SU-DHL-6 (cell line): ENCODE measurements at regions not wholly inside any gene's neighbourhood (a gene's known extent, or its start where the extent isn't known, plus 50 kb on each side); places are given as distances from the start of the nearest gene placed in this dataset.
A peak's percentile ranks its signal among the peaks of the same experiment; 100 is the strongest.

Experiments used
- H2AFZ ChIP-seq: fragments of 200-600 bp; sonication (generic); 2 replicates; pipeline ENCODE4 v1.6.1; 2014; ENCODE audit warnings: low read depth, mild to moderate bottlenecking, moderate library complexity, mixed read lengths, antibody characterized with exemption, low read length; ENCODE audit not compliant: severe bottlenecking
- H3F3A ChIP-seq: fragments of 200-600 bp; shearing (Covaris generic); 2 replicates; pipeline ENCODE4 v1.6.0; 2016; ENCODE audit warnings: antibody characterized with exemption, mild to moderate bottlenecking; ENCODE audit not compliant: insufficient read depth
- H3K27ac ChIP-seq: fragments of 200-600 bp; sonication (generic); 2 replicates; pipeline ENCODE4 v1.5.1; 2016; ENCODE audit warnings: low read depth, mild to moderate bottlenecking, low read length, moderate library complexity, mixed read lengths
- H3K27me3 ChIP-seq: fragments of 200-600 bp; sonication (generic), shearing (Covaris generic); 2 replicates; pipeline ENCODE4 v1.6.0; 2014; ENCODE audit warnings: mild to moderate bottlenecking, low read length
- H3K36me3 ChIP-seq: fragments of 200-600 bp; sonication (generic); 2 replicates; pipeline ENCODE4 v1.6.1; 2014; ENCODE audit warnings: mild to moderate bottlenecking, low read length, mixed read lengths
- H3K4me2 ChIP-seq: fragments of 300-600, 200-600 bp; shearing (Covaris generic), sonication (generic); 2 replicates; pipeline ENCODE4 v1.6.0; 2014; ENCODE audit warnings: low read length, low read depth, mild to moderate bottlenecking; ENCODE audit not compliant: poor library complexity, severe bottlenecking
- H3K4me3 ChIP-seq: fragments of 200-600 bp; sonication (generic); 2 replicates; pipeline ENCODE4 v1.5.1; 2014; ENCODE audit warnings: antibody characterized with exemption, low read length, mild to moderate bottlenecking, mixed read lengths; ENCODE audit not compliant: insufficient read depth, poor library complexity, severe bottlenecking
- H3K79me2 ChIP-seq: fragments of 200-600 bp; sonication (generic); 2 replicates; pipeline ENCODE4 v1.6.1; 2014; ENCODE audit warnings: mild to moderate bottlenecking, low read length, moderate library complexity; ENCODE audit not compliant: insufficient read depth
- H3K9ac ChIP-seq: fragments of 200-600 bp; sonication (generic); 2 replicates; pipeline ENCODE4 v1.7.0; 2014; ENCODE audit warnings: mild to moderate bottlenecking, low read length
- H3K9me2 ChIP-seq: fragments of 200-600 bp; sonication (generic); replicated peaks from 2 replicates; pipeline ENCODE4 v1.6.1; 2014; ENCODE audit warnings: low read length; ENCODE audit not compliant: insufficient read depth
- H3K9me3 ChIP-seq: fragments of 200-600 bp; sonication (generic); 2 replicates; pipeline ENCODE4 v1.6.1; 2014; ENCODE audit warnings: low read length, mixed read lengths; ENCODE audit not compliant: insufficient read depth
- H4K20me1 ChIP-seq: fragments of 200-600 bp; sonication (generic); 2 replicates; pipeline ENCODE4 v1.6.1; 2014; ENCODE audit warnings: low read depth, mild to moderate bottlenecking, antibody characterized with exemption, low read length, moderate library complexity, mixed read lengths
- CTCF ChIP-seq: fragments of 200-600 bp; sonication (generic); IDR thresholded peaks from one replicate; pipeline ENCODE4 v1.5.1; 2017; ENCODE audit warnings: antibody characterized with exemption, mild to moderate bottlenecking, low read length, moderate library complexity; ENCODE audit not compliant: insufficient read depth, poor library complexity, severe bottlenecking
- EZH2phosphoT487 ChIP-seq: fragments of 200-600 bp; sonication (generic), shearing (Covaris generic); conservative IDR thresholded peaks from 2 replicates; pipeline ENCODE4 v1.6.1; 2018; ENCODE audit warnings: mild to moderate bottlenecking, antibody characterized with exemption, low read length, moderate library complexity, mixed read lengths

DNA sequence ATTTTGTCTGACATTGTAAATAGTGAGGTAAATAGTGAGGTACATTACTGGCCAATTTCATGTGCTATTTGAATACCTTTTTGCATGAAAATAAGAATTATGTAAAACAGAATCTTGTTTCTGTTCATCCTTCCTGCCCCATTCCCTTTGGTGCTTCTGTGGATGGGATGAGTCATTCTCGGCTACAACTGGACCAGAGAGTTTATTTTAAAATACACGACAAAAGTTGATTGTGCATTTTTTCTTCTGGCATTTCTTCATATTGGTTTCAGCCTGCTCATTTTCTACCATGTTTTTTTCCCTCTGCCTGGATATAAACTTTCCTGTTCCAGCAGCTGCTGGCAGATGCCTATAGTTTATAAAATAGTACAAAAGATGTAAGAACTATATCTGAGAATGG lies 107.5 kb downstream of the CYSLTR2 start:
- Histone ChIP-seq H3F3A (no peaks in the 10 kb centered on the region), H3K36me3 (no peaks in the 10 kb centered on the region), H3K9ac (no peak overlapping the region), H3K9me2 (no peaks in the 10 kb centered on the region), H3K27me3 (no peaks in the 10 kb centered on the region), H3K27ac (no peak overlapping the region), H2AFZ (no peak overlapping the region), H4K20me1 (no peaks in the 10 kb centered on the region), H3K4me2 (no peak overlapping the region), H3K79me2 (no peaks in the 10 kb centered on the region), H3K4me3 (no peak overlapping the region), H3K9me3 (peaks cover 12% of the 10 kb centered on the region; the same call in 1 of the 2 replicates)
- TF ChIP-seq CTCF (no peak), EZH2phosphoT487 (no peak)

DNA sequence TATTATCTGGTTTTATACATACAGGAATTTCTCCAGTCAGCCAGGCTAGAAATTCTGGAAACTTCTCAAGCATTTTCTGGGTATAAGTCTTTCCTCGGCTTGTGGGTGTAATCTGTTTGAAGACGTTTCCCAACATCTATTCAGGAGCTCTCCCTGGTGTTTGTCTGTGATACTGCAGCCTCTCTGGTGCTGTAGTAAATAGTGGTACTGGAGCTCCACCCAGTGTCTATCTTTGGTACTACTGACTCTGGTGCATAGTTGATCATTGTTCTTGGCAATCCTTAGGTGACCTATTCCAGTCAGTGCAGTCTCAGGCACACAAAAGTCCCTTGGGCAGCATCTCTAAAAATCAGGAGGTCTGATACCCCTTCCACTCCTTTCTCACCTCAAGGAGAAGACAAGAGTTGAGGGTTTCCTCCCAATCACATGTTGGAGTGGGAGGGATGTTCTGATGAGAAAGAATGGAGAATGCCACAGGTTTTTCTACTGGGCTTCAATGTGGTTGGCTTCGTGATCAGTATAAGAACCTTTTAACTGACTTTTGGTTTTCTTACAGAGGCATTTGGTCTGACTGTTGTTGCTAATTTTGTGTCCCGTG lies 115.5 kb downstream of the CYSLTR2 start:
- Histone ChIP-seq H2AFZ (peak overlapping the region; percentile 60), H3K27me3 (no peaks in the 10 kb centered on the region), H3K9ac (no peak overlapping the region), H3K4me2 (no peak overlapping the region), H3K4me3 (no peak overlapping the region), H3K36me3 (no peaks in the 10 kb centered on the region), H3K9me2 (no peaks in the 10 kb centered on the region), H4K20me1 (no peaks in the 10 kb centered on the region), H3F3A (no peaks in the 10 kb centered on the region), H3K79me2 (no peaks in the 10 kb centered on the region), H3K9me3 (peaks cover 7% of the 10 kb centered on the region; the same call in 1 of the 2 replicates), H3K27ac (no peak overlapping the region)
- peak; percentile 95 for TF ChIP-seq CTCF
- no peak for TF ChIP-seq EZH2phosphoT487

DNA sequence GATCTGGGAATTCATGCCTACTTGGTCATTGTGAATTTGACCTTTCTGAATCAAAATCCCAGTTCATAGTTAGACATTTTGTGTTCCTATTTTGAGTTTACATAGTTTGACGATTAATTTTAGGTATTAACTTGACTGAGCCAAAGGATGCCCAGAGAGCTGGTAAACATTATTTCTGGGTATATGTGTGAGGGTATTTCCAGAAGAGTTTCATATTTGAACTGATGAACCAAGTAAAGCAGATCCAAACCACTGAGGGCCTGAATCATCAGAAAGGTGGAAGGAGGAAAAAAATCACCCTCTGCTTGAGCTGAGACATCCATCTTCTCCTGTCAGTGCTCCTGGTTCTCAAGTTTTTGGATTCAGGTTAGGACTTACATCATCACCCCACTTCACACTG lies 116.6 kb downstream of the CYSLTR2 start:
- Histone ChIP-seq H3K4me3 (no peak overlapping the region), H3K9ac (no peak overlapping the region), H3K79me2 (no peaks in the 10 kb centered on the region), H3K9me3 (peaks cover 3% of the 10 kb centered on the region; the same call in 1 of the 2 replicates), H3K27me3 (no peaks in the 10 kb centered on the region), H3K9me2 (no peaks in the 10 kb centered on the region), H3F3A (no peaks in the 10 kb centered on the region), H2AFZ (no peak overlapping the region), H3K27ac (no peak overlapping the region), H4K20me1 (no peaks in the 10 kb centered on the region), H3K36me3 (no peaks in the 10 kb centered on the region), H3K4me2 (no peak overlapping the region)
- no peak for TF ChIP-seq CTCF
- no peak for TF ChIP-seq EZH2phosphoT487
